ENCODE measurements at regions not wholly inside any gene's neighbourhood (a gene's known extent, or its start where the extent isn't known, plus 50 kb on each side); places are given as distances from the start of the nearest gene placed in this dataset.
"Not testable (repeated sequence)": the region's sequence is repeated elsewhere in the genome, so short reads cannot be mapped to it uniquely, and the experiment has no call there.

DNA sequence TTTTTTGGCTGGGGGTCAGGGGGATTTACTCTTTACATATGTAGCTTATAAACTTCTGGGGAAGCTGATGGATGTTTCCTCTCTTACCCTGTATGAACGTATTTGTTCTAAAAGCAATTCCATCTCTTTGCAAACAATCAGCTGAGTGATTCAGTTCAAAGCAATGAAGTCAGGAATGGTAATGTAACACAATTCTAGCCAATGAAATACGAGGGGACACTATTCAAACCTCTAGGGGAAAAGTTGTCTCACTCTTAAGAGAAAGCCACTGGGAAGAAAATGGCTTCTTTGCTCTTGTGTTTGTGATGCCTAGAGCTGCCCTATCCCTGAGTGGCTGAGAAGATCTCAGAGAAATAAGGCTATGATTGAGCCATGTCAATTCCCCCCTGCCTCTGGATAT lies 134.8 kb upstream of the SEMA3C start:
- ChIA-PET CTCF (no interaction called here), POLR2A (ENCODE audit: low non-redundant PET) (no interaction called here)
- H3K27ac ChIP-seq: no peak overlapping the region
- no peak for DNase-seq (ENCODE audit: low spot score)
- TF ChIP-seq, protein P1, sequence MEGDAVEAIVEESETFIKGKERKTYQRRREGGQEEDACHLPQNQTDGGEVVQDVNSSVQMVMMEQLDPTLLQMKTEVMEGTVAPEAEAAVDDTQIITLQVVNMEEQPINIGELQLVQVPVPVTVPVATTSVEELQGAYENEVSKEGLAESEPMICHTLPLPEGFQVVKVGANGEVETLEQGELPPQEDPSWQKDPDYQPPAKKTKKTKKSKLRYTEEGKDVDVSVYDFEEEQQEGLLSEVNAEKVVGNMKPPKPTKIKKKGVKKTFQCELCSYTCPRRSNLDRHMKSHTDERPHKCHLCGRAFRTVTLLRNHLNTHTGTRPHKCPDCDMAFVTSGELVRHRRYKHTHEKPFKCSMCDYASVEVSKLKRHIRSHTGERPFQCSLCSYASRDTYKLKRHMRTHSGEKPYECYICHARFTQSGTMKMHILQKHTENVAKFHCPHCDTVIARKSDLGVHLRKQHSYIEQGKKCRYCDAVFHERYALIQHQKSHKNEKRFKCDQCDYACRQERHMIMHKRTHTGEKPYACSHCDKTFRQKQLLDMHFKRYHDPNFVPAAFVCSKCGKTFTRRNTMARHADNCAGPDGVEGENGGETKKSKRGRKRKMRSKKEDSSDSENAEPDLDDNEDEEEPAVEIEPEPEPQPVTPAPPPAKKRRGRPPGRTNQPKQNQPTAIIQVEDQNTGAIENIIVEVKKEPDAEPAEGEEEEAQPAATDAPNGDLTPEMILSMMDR (conservative IDR thresholded peaks at IDR 0.05; ENCODE audit: low read depth): no peak

DNA sequence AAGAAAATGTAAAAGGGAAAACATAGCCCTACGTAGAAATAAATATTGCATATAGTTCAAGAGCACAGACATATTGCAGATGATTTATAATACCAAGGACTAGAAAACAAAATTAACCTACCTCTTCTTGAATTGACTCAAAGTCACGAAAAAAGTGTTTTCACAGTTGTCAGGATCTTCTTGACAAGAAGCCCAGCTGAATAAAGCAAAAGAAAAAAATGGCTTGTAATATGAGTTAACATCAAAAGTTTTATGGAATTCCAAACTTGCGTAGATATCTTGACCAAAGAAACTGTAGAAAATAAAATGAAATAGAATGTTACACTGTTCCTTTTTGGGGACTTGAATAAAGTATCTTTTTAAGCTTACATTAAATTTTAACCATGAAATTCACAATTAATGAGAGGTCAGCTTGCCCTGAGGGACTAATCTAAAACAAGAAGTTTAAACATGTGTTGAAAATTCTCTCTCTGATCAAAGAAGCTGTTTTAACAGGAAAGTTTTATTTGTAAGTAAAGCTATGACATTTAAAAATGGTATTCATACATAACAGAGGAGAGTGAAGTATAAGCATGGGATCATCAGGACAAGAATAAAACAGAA lies 133.1 kb upstream of the SEMA3C start:
- POLR2A ChIA-PET (ENCODE audit: low non-redundant PET): no interaction called here
- H3K27ac ChIP-seq: no peak overlapping the region
- CTCF ChIA-PET: no interaction called here
- DNase-seq (ENCODE audit: low spot score): no peak
- TF ChIP-seq, protein P1 (conservative IDR thresholded peaks at IDR 0.05; ENCODE audit: low read depth): no peak

DNA sequence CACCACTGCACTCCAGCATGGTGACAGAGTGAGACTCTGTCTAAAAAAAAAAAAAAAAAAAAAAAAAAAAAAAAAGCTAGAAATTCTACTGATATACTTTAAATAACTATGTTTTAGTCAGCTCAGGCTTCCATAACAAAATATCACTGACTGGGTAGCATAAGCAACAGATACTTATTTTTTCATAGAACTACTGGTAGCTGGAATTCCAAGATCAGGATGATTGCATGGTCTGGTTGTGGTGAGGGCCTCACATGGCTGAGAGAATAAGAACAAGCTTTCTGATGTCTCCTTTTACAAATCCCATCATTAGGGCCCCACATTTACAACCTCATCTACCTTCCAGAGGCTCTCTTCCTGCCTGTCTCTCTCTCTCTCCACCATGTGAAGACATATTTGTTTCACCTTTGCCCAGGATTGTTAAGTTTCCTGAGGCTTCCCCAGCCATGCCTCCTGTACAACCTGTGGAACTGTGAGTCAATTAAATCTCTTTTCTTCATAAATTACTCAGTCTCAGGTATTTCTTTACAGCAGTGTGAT lies 126.7 kb upstream of the SEMA3C start:
- POLR2A ChIA-PET (ENCODE audit: low non-redundant PET): no interaction called here

DNA sequence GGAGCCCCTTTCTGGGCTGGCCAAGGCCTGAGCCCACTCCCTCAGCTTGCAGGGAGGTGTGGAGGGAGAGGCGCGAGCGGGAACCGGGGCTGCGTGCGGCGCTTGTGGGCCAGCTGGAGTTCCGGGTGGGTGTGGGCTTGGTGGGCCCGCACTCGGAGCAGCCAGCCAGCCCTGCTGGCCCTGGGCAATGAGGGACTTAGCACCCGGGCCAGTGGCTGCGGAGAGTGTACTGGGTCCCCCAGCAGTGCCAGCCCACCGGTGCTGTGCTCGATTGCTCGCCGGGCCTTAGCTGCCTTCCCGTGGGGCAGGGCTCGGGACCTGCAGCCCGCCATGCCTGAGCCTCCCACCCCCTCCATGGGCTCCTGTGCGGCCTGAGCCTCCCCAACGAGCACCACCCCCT lies 123.8 kb upstream of the SEMA3C start:
- POLR2A ChIA-PET (ENCODE audit: low non-redundant PET); CTCF ChIA-PET: not testable (repeated sequence)

More for the DNA sequence above, 126.7 kb upstream of the SEMA3C start:
- CTCF ChIA-PET: interaction anchor here (0.6 kb wide), 1 partner anchor 16 kb away, joined by 4 read pairs; no protein-coding TSS in a partner anchor
- TF ChIP-seq, protein P1 (conservative IDR thresholded peaks at IDR 0.05; ENCODE audit: low read depth): no peak
- DNase-seq (ENCODE audit: low spot score): no peak
- no peak overlapping the region for H3K27ac ChIP-seq

DNA sequence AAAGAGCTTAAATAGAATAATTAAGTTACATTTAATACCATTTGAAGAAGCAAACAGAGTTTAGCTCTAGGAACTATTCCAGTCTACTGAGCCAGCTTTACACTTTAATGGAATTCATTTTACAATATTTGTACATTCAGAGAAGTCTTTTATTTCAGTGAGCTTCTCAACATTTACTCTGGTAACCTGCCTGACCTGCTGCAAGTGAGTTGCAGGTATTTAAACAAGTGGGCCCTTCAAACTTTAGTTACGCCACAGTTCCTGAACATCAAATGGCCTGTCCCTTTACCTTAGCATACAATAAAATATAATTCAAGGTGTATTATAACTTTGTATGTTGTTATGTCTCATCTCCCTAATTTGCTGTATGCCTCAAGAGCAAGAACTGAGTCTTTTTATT lies 121.6 kb upstream of the SEMA3C start:
- ChIA-PET POLR2A (ENCODE audit: low non-redundant PET) (no interaction called here), CTCF (no interaction called here)
- no peak overlapping the region for H3K27ac ChIP-seq
- no peak for DNase-seq (ENCODE audit: low spot score)
- TF ChIP-seq, protein P1 (conservative IDR thresholded peaks at IDR 0.05; ENCODE audit: low read depth): no peak

More for the DNA sequence above, 123.8 kb upstream of the SEMA3C start:
- DNase-seq (ENCODE audit: low spot score); H3K27ac ChIP-seq: not testable (repeated sequence)

DNA sequence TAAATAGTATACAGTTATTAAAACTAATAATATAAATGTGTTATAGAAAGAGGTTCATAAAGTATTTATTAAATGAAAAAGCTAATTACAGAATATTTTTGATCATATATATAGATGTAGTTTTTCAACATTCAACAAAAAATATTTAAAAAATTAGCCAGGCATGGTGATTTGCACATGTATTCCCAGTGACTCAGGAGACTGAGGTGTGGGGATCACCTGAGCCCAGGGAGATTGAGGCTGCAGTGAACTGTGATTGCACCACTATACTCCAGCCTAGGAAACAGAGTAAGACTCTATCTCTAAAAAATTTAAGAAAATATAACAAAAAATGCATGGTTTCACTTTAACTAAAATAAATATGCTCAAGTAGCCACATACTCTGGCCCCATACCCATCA lies 118.0 kb upstream of the SEMA3C start:
- DNase-seq (ENCODE audit: low spot score): no peak
- TF ChIP-seq, protein P1 (conservative IDR thresholded peaks at IDR 0.05; ENCODE audit: low read depth): no peak
- ChIA-PET POLR2A (ENCODE audit: low non-redundant PET) (no interaction called here), CTCF (no interaction called here)
- H3K27ac ChIP-seq: no peak overlapping the region

DNA sequence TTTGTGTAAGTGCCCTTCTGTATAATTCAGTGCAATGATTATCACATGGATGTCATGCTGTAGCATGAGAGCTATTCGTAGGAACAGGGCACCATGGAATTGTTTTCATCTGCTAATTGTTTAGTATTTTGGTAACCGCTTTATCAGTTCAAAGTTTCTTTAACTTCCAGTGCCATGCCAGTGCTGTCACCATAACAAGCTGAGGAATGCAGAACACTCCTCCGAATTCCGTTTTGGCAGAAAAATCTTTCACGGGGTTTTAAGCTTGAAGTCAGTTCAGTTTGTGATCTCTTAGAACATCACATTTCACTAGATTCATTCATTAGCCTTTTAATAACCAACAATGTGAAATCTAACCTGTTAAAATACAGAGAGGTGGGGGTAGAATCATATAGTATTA lies 117.2 kb upstream of the SEMA3C start:
- CTCF ChIA-PET: no interaction called here
- H3K27ac ChIP-seq: no peak overlapping the region
- no peak for DNase-seq (ENCODE audit: low spot score)

More for the DNA sequence above, 117.2 kb upstream of the SEMA3C start:
- TF ChIP-seq, protein P1 (conservative IDR thresholded peaks at IDR 0.05; ENCODE audit: low read depth): no peak
- POLR2A ChIA-PET (ENCODE audit: low non-redundant PET): no interaction called here
